ENCODE measurements at regions not wholly inside any gene's neighbourhood (a gene's known extent, or its start where the extent isn't known, plus 50 kb on each side); places are given as distances from the start of the nearest gene placed in this dataset.
A peak's percentile ranks its signal among the peaks of the same experiment; 100 is the strongest.
"Not testable (repeated sequence)": the region's sequence is repeated elsewhere in the genome, so short reads cannot be mapped to it uniquely, and the experiment has no call there.

- Histone ChIP-seq H3K36me3 (no peaks in the 10 kb centered on the region), H3K4me3 (peak overlapping the region; percentile 18), H3K4me1 (no peaks in the 10 kb centered on the region), H3K9me3 (no peaks in the 10 kb centered on the region), H3K27me3 (ENCODE audit: low read depth) (peaks cover 22% of the 10 kb centered on the region), H3K27ac (no peak overlapping the region)
- intact Hi-C loops (cut with DNase I), result no loop called here
- no peak for ATAC-seq
- no peak for DNase-seq
- TF ChIP-seq CTCF (IDR thresholded peaks at IDR 0.05), result no peak
Observed at GRCh38 chr13:24931450-24932251, 164.3 kb upstream of the PABPC3 start.

GRCh38 chr13:24933106-24934023, 162.6 kb upstream of the PABPC3 start:
- ATAC-seq; H3K36me3 ChIP-seq; DNase-seq; H3K27ac ChIP-seq; intact Hi-C loops (cut with DNase I); H3K9me3 ChIP-seq; H3K4me3 ChIP-seq; H3K4me1 ChIP-seq: not testable (repeated sequence)
- H3K27me3 ChIP-seq (ENCODE audit: low read depth), result peaks cover 22% of the 10 kb centered on the region

GRCh38 chr13:24934024-24934385, 161.9 kb upstream of the PABPC3 start:
- ATAC-seq; H3K4me3 ChIP-seq; H3K9me3 ChIP-seq; H3K27ac ChIP-seq; H3K36me3 ChIP-seq; H3K4me1 ChIP-seq; intact Hi-C loops (cut with DNase I); DNase-seq: not testable (repeated sequence)
- peaks cover 22% of the 10 kb centered on the region for H3K27me3 ChIP-seq (ENCODE audit: low read depth)

- no peak for ATAC-seq
- H3K4me1 ChIP-seq, result no peaks in the 10 kb centered on the region
- intact Hi-C loops (cut with DNase I), result no loop called here
- H3K27me3 ChIP-seq (ENCODE audit: low read depth), result no peaks in the 10 kb centered on the region
- DNase-seq, result no peak
- TF ChIP-seq CTCF (IDR thresholded peaks at IDR 0.05), result no peak
- H3K27ac ChIP-seq, result no peak overlapping the region
- no peaks in the 10 kb centered on the region for H3K9me3 ChIP-seq
- no peak overlapping the region for H3K4me3 ChIP-seq
- H3K36me3 ChIP-seq, result no peaks in the 10 kb centered on the region
Observed at GRCh38 chr13:24938966-24939365, 157.0 kb upstream of the PABPC3 start.

- intact Hi-C loops (cut with DNase I); H3K27me3 ChIP-seq (ENCODE audit: low read depth); DNase-seq; ATAC-seq; H3K4me3 ChIP-seq; H3K36me3 ChIP-seq; H3K9me3 ChIP-seq; H3K27ac ChIP-seq; H3K4me1 ChIP-seq: not testable (repeated sequence)
Observed at GRCh38 chr13:24941023-24941713, 154.8 kb upstream of the PABPC3 start.

GRCh38 chr13:24943136-24943535, 152.8 kb upstream of the PABPC3 start:
- TF ChIP-seq CTCF (IDR thresholded peaks at IDR 0.05), result no peak
- Histone ChIP-seq H3K9me3 (no peaks in the 10 kb centered on the region), H3K27me3 (ENCODE audit: low read depth) (no peaks in the 10 kb centered on the region), H3K4me3 (no peak overlapping the region), H3K4me1 (no peaks in the 10 kb centered on the region), H3K36me3 (no peaks in the 10 kb centered on the region), H3K27ac (no peak overlapping the region)
- ATAC-seq, result no peak
- no peak for DNase-seq
- intact Hi-C loops (cut with DNase I), result no loop called here

- H3K9me3 ChIP-seq; H3K27me3 ChIP-seq (ENCODE audit: low read depth); H3K4me3 ChIP-seq; H3K27ac ChIP-seq; DNase-seq; intact Hi-C loops (cut with DNase I); ATAC-seq; H3K36me3 ChIP-seq; H3K4me1 ChIP-seq: not testable (repeated sequence)
Observed at GRCh38 chr13:24944073-24944472, 151.9 kb upstream of the PABPC3 start.

GRCh38 chr13:24948977-24949376, 147.0 kb upstream of the PABPC3 start:
- H3K9me3 ChIP-seq; H3K27me3 ChIP-seq (ENCODE audit: low read depth); H3K27ac ChIP-seq; DNase-seq; intact Hi-C loops (cut with DNase I); ATAC-seq; H3K4me1 ChIP-seq; H3K36me3 ChIP-seq; H3K4me3 ChIP-seq: not testable (repeated sequence)

GRCh38 chr13:24950611-24951010, 145.3 kb upstream of the PABPC3 start:
- intact Hi-C loops (cut with DNase I); DNase-seq; H3K4me1 ChIP-seq; H3K27me3 ChIP-seq (ENCODE audit: low read depth); H3K36me3 ChIP-seq; H3K4me3 ChIP-seq; ATAC-seq; H3K27ac ChIP-seq; H3K9me3 ChIP-seq: not testable (repeated sequence)

GRCh38 chr13:24967970-24968369, 128.0 kb upstream of the PABPC3 start:
- intact Hi-C loops (cut with DNase I); H3K27me3 ChIP-seq (ENCODE audit: low read depth); ATAC-seq; H3K9me3 ChIP-seq; DNase-seq; H3K27ac ChIP-seq; H3K4me1 ChIP-seq; H3K36me3 ChIP-seq: not testable (repeated sequence)
- H3K4me3 ChIP-seq, result peak overlapping the region; percentile 34

All from lower lobe of right lung (tissue), 2 donors.